GM18511 (cell line): ENCODE measurements at regions not wholly inside any gene's neighbourhood (a gene's known extent, or its start where the extent isn't known, plus 50 kb on each side); places are given as distances from the start of the nearest gene placed in this dataset.
"Not testable (repeated sequence)": the region's sequence is repeated elsewhere in the genome, so short reads cannot be mapped to it uniquely, and the experiment has no call there.

ENCODE experiments used
- ATAC-seq: cut with Tn5 transposase; IDR thresholded peaks from one replicate; pipeline ENCODE4 v1.9.1; 2021; ENCODE audit warnings: mild to moderate bottlenecking, moderate library complexity; ENCODE audit not compliant: unreplicated experiment

DNA sequence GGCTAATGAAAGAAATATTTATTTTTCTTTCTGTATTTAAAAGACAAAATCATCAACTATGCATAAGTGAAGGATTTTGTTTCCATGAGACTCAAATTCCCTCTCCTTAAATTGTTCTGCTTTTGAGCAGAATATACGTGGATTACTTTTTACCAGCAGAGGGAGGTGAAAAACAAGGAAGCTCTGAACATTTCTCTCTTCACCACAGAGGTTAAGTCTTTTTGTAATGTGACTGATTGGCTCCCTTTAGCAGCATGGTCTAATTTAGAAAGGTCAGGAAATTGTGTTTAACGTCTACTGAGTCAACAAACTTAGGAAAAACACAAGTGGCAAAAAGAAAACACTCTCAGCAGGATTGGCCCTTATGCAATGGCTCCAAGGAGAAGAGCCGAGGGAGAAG lies 55.1 kb upstream of the F9 start:
- ATAC-seq, result no peak

DNA sequence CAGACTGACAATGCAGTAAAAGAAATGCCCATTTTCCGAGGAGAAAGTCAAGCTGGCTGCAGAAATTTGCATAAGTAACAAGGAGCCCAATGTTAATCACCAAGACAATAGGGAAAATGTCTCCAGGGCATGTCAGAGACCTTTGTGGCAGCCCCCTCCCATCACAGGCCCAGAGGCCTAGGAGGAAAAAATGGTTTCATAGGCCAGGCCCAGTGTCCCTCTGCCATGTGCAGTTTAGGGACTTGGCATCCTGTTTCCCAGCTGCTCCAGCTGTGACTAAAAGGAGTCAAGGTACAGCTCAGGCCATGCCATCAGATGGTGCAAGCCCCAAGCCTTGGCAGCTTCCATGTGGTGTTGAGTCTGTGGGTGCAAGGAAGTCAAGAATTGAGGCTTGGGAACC lies 68.6 kb upstream of the F9 start:
- ATAC-seq, result not testable (repeated sequence)

DNA sequence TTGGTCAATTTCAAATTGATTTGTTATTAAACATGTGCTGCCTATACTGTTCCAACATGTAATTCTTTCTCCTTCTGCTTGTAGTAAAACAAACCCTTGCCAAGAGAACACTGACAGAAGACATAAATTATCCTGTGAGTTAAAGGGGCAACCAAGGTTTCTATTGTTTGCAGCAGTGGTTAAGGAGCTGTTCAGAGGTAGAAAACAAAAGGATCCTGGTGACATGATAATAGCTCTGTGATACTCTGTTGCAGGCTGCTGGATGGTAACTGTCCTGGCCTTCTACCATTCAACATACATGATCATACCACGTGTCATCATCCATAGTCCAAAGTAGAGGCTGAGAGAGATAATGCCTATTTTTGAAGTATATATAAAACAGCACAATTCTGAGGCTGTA lies 75.8 kb upstream of the F9 start:
- ATAC-seq, result no peak

DNA sequence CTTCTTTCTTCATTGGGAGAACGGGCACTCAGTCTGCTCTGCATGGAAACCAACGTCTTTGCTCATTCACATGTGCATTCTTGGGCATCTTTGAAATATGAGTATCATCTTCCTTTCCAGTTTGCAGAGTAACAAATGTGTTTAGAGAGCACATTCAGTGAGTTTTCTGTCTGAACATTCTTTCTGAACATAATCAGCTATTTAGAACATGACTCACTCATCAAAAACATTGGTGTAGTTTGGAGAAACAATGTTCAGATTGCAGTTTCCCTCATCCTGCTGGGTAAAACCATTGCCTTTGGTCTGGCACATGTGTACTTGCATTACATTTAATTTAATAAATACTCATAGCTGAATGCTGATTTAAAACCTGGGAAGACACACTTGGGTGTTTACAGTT lies 81.5 kb upstream of the F9 start:
- no peak for ATAC-seq

DNA sequence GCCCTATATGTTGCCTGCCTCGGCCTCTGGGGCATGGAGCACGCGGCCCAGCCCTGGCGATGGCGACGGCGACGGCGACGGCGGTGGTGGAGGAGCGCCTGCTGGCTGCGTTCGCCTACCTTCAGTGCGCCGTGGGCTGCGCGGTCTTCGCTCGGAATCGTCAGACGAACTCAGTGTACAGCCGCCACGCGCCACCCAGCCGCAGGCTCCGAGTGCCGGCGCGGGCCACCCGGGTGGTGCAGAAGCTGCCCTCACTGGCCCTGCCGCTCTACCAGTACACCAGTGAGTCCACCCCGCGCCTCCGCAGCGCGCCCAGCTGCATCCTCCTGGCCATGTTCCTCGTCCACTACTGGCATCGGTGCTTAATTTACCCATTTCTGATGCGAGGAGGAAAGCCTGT lies 83.7 kb upstream of the F9 start:
- ATAC-seq, result no peak

DNA sequence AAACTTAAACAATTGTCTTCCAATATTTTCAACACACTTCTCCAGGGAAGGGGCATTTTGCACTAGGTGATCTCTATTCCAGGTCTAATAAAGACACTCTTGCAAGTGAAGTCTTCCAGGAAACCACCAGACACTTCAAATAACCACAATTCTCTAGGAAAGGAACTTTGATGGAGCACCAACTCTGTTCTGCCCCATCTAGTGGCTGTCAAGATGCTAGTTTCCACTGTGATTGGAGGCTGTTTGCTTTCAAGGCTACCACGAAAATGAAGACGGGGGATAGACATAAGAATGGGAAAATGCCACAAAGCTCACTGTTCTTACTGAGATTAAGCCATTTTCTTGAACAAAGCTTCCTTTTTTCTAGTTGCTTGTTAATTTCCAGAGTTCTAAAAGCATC lies 100.6 kb upstream of the F9 start:
- ATAC-seq, result no peak

DNA sequence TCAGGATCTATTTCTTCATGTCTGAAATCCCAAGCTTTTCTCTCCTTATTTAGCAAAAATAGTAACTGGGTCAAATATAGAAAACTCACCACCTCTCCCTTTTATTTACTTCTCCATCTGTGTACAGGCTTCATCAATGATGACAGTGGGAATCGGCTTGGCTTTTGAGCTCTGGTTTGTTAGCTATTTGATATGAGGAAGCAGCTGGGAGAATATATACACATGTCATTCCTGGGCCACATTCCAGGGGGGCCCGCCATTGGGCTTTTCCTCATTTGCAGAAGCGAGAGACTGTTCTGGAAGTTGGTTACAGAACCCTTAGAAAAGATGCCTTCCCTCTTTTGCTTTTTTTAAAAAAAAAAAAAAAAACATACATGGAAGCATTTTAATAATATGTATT lies 107.4 kb upstream of the F9 start:
- ATAC-seq, result no peak

DNA sequence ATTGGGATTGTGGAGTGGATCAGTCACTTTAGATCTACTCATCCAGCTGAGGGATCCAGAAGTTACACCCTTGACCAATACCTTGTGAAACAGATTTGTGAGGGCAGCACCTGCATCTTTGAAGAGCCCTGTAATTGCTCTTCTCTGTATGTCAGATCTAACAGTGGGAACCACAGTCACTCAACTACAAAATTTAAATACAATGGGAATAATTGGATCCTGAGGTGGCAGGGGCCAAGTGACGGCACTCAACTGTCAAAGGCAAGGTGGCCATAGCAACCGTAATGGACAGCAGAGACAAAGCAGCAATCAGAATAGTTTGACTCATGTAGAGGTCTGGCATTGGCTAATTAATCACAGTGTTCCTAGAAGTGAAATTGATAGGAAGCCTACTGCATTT lies 132.3 kb upstream of the F9 start:
- not testable (repeated sequence) for ATAC-seq

DNA sequence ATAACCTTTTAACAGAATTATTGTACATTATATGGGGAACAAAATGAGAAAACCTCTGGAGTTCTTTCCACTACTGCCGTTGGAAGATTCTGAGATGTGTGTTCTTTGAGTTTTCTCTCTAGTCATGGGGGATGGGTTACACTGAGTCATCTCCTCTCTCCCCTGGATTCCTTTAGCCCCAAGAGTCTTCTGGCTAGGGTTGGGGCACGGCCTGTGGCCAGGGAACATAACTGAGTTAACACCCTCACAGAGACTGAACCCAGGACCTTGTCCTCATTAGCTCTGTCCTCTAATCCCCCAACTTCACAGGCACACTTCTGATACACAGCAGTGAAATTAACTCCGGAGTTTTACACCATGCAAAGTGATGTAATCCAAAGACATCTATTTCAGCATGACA lies 142.3 kb upstream of the F9 start:
- no peak for ATAC-seq

DNA sequence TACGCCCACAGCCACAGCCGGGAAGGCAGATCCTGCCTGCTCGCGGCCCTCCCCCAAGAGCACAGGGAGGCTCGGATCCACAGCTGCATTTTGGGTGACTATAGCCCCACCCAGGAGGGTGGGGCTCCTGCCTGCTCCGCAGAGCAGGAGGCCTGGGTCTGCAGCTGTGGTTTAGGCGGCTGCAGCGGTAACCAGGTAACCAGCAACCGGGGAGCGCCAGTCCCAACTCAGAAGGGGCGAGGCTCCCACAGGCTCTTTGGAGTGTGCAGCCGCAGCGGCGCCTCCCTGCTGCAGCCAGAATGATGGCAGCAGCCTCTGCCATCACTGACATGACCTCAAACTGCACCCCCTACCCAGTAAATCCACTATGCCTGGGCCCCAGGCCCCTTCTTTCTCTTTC lies 148.0 kb upstream of the F9 start:
- ATAC-seq, result no peak

DNA sequence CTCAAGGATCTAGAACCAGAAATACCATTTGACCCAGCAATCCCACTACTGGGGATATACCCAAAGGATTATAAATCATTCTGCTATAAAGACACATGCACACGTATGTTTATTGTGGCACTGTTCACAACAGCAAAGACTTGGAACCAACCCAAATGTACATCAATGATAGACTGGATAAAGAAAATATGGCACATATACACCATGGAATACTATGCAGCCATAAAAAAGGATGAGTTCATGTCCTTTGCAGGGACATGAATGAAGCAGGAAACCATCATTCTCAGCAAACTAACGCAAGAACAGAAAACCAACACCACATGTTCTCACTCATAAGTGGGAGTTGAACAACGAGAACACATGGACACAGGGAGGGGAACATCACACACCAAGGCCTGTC lies 154.0 kb upstream of the F9 start:
- not testable (repeated sequence) for ATAC-seq

DNA sequence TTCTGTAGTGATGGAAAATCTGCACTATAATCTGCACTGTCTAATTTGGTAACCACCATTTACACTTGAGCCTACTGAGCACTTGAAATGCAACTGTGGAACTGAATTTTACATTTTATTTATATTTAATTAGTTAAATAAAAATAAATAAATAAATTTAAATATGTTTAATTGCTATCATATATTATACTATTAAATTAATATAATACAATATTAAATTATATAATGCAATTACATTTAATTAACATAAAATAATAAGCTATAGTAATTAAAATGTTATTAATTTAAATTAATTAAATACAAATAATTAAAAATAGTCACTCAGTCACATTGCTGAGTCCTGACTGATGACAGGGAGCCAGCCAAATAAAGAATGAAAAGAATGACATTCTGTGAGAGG lies 170.2 kb upstream of the F9 start:
- ATAC-seq, result no peak

DNA sequence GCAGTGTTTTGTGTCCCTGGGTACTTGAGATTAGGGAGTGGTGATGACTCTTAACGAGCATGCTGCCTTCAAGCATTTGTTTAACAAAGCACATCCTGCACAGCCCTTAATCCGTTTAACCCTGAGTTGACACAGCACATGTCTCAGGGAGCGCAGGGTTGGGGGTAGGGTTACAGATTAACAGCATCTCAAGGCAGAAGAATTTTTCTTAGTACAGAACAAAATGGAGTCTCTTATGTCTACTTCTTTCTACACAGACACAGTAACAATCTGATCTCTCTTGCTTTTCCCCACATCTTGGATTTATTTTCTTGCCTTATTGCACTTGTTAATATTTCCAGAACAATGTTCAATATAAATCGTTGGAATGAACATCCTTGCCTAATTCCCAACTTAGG lies 187.9 kb upstream of the F9 start:
- ATAC-seq, result not testable (repeated sequence)

DNA sequence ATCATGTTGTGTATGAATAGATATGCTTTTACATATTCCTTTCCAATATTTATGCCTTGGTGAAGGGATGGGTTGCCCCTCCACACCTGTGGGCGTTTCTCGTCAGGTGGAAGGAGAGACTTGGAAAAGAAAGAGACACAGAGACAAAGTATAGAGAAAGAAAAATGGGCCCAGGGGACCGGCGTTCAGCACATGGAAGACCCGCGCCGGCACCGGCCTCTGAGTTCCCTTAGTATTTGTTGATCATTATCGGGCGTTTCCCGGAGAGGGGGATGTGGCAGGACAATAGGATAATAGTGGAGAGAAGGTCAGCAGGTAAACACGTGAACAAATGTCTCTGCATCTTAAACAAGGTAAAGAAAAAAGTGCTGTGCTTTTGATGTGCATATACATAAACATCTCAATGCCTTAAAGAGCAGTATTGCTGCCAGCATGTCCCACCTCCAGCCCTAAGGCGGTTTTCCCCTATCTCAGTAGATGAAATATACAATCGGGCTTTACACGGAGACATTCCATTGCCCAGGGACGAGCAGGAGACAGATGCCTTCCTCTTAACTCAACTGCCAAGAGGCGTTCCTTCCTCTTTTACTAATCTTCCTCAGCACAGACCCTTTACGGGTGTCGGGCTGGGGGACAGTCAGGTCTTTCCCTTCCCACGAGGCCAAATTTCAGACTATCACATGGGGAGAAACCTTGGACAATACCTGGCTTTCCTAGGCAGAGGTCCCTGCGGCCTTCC lies 188.5 kb upstream of the F9 start:
- ATAC-seq, result not testable (repeated sequence)

DNA sequence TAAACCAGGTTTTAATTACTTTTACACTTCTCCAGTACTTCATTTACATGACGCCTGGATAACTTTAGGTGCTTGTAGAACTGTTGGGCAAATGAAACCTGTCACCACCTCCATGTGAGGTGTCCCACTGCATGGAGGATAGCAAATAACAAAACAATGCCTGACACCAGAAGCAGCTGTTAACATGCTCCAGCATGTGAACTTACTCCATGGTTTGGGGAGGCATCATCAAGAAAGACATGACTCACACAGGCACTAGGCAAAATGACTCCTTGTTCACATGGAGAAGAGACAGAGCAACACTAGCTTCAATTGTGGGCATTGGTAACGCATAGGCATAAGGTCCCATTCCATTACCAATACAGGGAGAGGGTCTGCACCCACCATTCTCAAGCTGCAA lies 198.1 kb upstream of the F9 start:
- no peak for ATAC-seq

DNA sequence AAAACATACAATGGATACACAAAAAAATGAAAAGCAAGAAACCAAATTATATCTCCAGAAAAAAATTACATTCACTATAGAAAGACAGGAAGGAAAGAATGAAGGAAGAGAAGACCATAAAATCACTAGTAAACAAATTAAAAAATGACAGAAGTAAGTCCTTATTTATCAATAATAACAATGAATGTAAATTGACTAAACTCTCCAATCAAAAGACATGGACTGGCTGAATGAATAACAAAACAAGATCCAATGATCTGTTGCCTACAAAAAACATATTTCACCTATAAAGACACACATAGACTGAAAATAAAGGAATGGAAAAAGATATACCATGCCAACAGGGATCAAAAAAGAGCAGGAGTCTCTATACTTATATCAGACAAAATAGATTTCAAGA lies 203.2 kb upstream of the F9 start:
- ATAC-seq, result no peak

DNA sequence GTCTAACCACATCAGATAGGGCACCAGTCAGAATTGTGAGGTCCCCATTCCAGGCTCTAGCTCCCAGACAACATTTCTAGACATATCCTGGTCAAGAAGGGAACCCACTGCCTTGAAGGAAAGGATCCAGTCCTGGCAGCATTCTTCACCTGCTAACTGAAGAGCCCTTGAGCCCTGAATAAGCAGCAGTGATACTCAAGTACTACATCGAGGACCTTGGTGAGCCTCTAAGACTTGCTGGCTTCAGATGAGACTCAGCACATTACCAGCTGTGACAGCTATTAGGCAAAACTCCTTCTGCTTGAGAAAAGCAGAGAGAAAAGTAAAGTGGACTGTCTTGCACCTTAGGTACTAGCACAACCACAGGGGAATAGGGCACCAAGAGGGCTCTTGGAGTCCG lies 205.8 kb upstream of the F9 start:
- no peak for ATAC-seq

DNA sequence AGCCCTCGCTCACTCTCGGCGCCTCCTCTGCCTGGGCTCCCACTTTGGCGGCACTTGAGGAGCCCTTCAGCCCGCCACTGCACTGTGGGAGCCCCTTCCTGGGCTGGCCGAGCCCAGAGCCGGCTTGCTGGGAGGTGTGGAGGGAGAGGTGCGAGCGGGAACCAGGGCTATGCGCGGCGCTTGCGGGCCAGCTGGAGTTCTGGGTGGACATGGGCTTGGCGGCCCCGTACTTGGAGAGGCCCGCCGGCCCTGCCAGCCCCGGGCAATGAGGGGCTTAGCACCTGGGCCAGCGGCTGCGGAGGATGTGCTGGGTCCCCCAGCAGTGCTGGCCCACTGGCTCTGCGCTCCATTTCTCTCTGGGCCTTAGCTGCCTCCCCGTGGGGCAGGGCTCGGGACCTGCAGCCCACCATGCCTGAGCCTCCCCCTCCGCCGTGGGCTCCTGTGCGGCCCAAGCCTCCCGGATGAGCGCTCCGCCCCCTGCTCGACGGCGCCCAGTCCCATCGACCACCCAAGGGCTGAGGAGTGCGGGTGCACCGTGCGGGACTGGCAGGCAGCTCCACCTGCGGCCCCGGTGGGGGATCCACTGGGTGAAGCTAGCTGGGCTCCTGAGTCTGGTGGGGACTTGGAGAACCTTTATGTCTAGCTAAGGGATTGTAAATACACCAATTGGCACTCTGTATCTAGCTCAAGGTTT lies 209.7 kb upstream of the F9 start:
- ATAC-seq, result not testable (repeated sequence)

DNA sequence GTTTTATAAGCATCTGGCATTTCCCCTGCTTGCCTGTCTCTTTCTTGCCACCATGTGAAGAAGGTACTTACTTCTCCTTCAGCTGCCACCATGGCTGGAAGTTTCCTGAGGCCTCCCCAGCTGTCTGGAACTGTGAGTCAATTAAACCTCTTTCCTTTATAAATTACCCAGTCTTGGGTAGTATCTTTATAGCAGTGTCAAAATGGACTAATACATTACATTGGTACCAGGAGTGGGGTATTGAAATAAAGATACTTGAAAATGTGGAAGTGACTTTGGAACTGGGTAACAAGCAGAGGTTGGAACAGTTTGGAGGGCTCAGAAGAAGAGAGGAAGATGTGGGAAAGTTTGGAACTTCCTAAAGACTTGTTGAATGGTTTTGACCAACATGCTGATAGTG lies 223.9 kb upstream of the F9 start:
- not testable (repeated sequence) for ATAC-seq

DNA sequence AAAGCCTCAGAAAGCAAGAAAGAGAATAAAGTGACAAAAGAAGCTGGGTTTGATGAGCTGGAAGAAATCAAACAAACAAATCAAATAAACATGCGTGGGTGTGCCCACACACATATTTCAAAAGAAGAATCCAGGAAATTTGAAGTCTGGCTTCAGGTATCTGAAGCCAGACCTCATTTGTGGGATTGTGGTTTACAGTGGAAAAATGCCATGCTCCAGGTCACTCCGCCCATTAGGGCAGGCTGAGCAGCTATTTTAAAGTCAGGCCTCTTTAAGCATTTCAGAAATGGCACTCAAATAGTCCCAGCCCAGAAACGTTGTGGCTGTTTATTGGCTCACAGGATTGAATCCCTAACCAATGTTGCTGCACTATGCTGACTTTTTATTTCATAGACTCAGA lies 226.1 kb upstream of the F9 start:
- no peak for ATAC-seq

DNA sequence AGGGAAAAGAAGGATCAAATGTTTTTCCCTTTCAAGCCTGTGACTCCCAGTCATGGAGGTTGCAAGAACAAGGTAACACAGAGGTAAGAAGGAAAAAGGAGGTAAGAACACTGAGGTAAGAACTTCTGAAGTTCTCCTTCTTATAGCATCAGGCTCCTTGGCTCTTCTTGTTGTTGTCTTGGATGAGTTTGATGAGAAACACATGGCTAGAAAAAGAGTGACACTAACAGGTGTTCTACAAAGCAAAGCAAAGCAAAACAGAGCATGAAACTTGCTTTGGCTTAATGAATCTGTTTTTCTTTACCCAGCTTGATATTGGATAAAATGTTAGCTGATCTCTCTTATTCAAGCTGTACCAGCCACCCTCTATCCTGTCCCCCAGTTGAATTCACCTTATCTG lies 231.2 kb upstream of the F9 start:
- ATAC-seq, result no peak

DNA sequence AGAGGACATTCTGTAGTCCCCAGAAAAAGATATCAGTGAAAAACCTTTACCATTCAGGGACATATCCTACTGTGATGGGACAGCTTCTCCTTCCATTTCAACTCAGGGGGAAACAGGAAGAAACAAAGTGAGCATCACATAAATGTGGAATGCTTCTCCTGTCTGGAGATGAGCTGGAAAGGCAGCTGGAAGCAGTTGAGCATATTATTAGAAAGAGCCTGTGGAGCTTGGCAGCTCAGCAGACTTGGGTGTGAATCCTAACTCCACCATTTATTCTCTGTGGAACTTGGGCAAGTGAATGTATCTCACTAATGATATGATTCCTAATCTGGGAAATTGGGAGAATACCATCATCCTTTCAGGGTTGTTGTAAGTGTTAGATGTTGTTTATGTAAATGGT lies 232.1 kb upstream of the F9 start:
- ATAC-seq, result no peak

DNA sequence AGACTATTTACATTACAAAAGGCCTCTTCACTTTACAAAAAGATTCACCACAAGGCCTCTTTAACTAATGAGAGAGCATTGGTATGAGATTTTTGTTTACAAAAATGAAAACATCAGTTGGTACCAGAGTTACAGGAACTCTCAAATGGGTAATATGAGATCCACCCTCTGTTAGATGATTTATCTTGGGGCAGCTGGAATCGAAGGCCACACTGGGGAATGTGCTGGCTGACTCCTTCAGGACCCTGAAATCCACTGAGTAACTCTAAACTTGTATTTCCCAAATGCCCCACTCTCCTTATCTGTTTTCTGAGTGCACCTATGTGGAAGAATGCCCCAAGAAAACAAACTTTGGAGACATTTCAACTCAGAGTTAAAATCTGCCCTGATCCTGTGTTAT lies 232.9 kb upstream of the F9 start:
- ATAC-seq, result no peak
